Activated T-cell treated with anti-CD3 and anti-CD28 coated beads, Interleukin-2, amount 50 U/mL, for 48 hours (primary cell): ENCODE measurements at regions not wholly inside any gene's neighbourhood (a gene's known extent, or its start where the extent isn't known, plus 50 kb on each side); places are given as distances from the start of the nearest gene placed in this dataset.
"Not testable (repeated sequence)": the region's sequence is repeated elsewhere in the genome, so short reads cannot be mapped to it uniquely, and the experiment has no call there.

Experiments used
- DNase-seq, 2 experiments: peaks; one replicate each; pipeline ENCODE4 v3.0.0-alpha.2; 2020

DNA sequence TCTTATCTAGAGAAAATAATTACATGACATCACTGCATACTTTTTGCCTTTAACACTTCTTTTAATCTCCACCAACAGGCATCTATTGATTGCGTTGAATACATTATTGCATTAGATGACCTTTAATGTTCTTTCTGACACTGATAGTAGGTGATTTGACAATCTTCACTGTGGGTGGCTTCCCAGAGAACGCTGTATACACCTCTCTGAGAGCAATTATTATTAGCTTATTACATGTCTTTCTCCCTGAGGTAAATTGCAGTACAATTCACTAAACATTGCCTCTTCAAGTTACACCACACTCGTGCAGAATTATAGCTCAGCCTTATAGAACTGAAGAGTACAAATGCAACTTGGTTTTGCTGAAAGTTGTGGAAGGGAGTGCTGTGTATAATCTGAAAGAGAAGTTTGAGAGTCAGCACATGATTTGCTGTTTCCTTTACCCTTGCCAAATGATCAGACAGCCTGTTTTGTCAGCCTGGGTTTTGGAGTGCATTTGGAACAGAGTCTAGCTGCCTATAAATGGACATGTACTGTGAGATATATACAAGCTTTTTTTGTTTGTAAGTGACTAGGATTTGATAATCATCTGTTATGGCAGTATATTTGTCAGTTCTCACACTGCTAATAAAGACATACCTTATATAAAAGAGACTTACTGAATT, 369.2 kb downstream of the CCER1 start:
- DNase-seq = no peak

DNA sequence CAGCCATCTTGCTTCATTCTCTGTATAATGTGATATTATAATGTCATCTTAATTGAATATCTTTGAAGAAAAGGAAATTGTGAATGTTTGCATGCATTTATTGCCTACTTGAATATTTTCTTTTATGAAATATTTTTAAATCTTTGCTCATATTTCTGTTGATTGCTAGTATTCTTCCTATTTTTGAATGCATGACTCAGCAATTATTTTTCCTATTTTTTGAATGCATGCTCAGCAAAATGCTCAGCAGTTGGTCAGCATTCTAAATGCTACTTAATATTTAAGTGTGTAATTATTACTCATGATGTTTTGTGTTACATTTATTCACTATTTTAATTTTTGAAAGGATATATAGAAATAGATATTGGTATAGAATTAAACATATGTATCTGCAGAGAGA, 378.3 kb downstream of the CCER1 start:
- DNase-seq = no peak

DNA sequence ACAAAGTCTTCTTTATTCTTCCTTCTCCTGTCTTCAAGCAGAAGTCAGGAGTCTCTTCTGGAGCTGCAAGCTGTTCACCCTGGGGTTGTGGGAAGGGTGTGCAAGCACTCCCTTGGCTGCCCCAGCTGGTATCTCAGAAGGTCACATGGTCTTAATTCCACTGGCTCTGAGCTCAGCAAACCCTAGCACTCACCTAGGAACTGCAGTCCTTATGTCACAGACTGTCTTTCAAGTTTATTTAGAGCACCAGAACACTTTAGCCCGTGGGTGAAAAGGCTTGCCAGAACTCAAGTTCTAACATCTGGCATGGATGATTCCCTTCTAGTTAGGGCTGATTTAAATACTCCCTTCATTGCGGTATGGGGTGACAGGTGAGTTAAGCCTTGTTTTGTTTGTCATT, 379.0 kb downstream of the CCER1 start:
- DNase-seq = no peak

DNA sequence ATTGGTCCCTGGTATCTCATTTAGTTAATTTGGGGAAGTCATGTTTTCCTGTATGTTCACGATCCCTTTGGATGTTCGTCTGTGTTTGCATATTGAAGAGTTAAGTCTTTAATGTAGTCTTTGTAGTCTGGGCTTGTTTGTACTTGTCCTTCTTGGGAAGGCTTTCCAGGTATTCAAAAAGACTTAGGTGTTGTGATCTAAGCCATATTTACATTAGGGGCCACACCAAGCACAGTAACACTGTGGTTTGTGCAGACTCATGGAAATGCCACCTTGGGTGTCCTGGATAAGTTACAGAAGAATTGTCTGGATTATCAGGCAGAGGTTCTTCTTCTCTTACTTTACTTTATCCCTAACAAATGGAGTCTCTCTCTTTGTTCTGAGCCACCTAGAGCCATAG, 380.3 kb downstream of the CCER1 start:
- no peak for DNase-seq

GRCh38 chr12:90572778-90573177, 382.2 kb downstream of the CCER1 start:
- no peak for DNase-seq

- DNase-seq = no peak
Measured at GRCh38 chr12:90569685-90570084, 385.3 kb downstream of the CCER1 start.

- no peak for DNase-seq
Measured at GRCh38 chr12:90562671-90563070, 392.3 kb downstream of the CCER1 start.

- DNase-seq = no peak
Measured at GRCh38 chr12:90548595-90548994, 406.4 kb downstream of the CCER1 start.

DNA sequence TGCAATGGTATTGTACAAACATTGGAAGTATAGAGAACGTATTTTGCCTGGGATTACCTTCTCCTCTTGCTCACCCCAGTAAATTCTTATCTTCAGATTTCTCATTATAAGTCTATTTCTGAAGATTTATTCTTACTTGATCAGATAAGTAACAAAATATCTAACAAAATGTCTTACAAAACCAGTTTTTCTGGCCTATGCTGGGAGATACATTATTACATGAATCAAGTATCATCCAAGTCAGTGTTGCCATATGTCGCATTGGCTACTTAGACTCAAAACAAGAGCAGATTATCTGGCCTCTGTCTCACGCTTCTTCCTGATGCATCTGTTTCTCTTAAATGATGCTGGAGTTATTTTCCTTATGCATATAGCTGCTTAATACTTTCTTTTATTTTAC, 408.5 kb downstream of the CCER1 start:
- DNase-seq = no peak

DNA sequence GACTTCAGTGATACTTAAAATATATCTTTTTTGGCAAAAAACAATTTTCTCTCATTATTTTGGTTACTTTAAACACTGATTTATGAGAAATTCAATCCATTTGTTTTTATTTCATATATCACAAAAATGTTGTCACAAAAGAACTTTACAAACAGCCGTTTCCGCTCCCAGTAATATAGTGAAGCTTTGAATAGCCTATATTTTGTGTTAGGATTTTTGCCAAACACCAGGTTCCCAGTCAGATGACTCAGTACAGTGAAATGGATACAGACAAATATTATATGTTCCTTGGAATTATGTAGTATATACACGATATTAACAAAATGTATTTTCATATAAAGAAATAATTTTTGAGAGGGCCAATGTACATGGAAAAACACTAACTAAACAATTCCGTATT, 411.1 kb downstream of the CCER1 start:
- DNase-seq = no peak

GRCh38 chr12:90543374-90543773, 411.6 kb downstream of the CCER1 start:
- no peak for DNase-seq

- not testable (repeated sequence) for DNase-seq
Measured at GRCh38 chr12:90542852-90543251, 412.1 kb downstream of the CCER1 start.

GRCh38 chr12:90533828-90534227, 421.1 kb downstream of the CCER1 start:
- not testable (repeated sequence) for DNase-seq

DNA sequence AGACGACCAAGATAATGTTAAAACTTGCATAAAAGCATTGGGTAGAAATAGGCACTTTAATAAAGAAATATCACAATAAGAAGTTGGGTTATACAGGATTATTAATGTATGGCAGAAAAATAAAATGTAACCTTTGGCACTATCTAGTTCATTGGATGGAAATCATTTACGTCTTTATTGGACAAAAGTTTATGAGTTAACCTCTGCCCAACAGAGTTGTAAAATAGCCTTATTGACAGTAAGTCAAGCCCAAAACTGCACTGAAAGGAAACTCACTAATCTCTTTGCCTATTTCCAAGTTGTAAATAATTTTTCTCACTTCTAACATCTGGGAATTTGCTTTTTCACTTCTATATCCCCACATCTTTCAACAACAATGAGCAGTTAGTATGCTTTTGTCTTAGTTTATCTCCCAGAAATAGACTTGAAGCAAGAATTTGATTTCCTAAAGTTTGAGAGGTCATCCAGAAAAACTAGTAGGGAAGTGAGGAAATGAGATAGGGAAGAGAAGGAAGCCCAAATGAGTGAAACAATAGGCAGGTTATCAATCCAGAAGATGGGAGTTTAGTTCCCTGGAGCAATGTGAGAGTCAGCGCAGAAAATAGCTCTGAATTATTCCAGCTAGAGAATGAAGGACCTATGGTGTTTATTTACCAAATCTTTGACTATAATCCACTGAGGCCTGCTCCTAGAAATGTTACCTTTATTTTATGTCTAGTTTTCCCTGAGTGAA, 434.8 kb downstream of the CCER1 start:
- no peak for DNase-seq

- DNase-seq = no peak
Measured at GRCh38 chr12:90519285-90519684, 435.7 kb downstream of the CCER1 start.

- no peak for DNase-seq
Measured at GRCh38 chr12:90515199-90516175, 439.5 kb downstream of the CCER1 start.

DNA sequence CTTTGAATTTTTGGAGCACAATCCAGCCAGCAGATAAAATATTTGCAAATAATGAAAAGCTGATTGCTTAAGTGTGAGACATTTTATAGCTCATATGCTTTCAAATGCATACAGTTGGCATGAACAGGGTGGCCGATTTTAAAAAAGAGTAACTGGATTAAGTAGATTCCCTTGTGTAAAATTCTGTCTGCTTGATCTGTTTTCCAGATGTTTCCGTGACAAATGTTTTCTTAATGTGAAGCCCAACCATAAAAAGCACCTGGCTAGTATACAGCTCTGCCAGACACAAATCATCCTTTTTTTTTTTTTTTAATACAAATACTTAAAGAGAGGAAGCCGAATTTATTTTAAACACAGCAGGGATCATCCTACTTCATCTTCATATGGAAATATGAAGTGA, 440.7 kb downstream of the CCER1 start:
- no peak for DNase-seq

DNA sequence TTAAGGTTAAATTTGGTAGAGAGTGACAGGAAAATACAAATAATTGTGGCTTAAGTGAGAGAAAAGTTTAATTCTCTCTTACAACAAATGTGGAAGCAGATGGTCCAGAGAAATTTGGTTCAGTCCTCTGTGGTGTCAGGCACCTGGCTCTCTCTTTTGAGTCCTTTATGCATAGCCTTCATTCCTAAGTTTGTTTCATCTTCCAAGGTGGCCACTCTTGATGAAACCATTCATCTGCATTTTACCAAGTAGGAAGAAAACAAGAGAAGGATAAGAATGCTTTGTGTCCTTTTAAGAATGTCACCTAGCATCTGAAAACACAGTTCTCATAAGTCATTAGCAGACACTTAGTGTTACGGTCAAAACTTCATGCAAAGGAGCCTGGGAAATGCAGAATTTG, 442.5 kb downstream of the CCER1 start:
- no peak for DNase-seq

- DNase-seq = no peak
Measured at GRCh38 chr12:90510948-90511347, 444.0 kb downstream of the CCER1 start.

DNA sequence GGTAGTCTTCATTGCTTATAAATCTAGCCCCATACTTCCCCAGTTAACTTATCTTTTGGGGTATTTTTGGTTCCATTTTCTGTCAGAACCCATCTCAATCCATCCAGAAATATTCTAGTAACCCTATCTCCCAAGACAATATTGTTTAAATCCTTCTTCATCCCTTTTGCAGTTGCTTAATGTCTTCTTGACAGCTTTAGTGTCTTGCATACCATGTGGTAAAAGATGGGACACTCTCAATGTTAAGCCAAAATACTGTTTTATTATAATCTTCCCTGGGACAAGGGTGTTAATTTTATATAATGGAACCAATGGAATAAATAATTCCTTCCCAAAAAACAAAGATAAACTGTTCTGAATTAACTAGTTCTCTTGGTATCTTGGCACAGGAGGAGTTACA, 450.2 kb downstream of the CCER1 start:
- DNase-seq = no peak

- DNase-seq = no peak
Measured at GRCh38 chr12:90502070-90502469, 452.9 kb downstream of the CCER1 start.

DNA sequence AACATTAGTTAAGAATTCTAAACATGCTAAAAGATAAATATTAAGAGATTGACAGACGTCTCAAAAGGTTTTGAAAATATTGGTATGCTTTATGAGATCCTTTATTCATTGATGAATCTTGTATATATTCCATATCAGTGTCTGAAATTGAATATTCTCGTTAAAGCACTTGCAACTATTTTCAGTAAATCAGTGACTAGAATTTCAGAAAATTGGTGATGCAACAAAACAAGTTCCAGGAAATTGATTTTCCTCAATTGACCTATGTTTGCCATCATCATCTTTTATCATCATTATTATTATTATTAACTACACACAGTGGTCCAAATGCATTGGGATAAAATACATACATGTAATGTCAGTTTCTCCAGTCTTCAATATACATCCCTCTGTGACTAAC, 453.6 kb downstream of the CCER1 start:
- DNase-seq = no peak

GRCh38 chr12:90499795-90500194, 455.2 kb downstream of the CCER1 start:
- no peak for DNase-seq
